BJ (cell line): ENCODE measurements at regions not wholly inside any gene's neighbourhood (a gene's known extent, or its start where the extent isn't known, plus 50 kb on each side); places are given as distances from the start of the nearest gene placed in this dataset.

Source experiments
- CTCF ChIA-PET: fragments of 350-600 bp; formaldehyde crosslinking; extraction: SDS; loops from one replicate; lab custom pipeline; 2021; ENCODE audit warnings: antibody characterized with exemption, inconsistent platforms; lab: Yijun Ruan, JAX
- POLR2A ChIA-PET: fragments of 300-600 bp; sonication (Branson Sonifier 250); formaldehyde crosslinking; extraction: SDS; loops from one replicate; lab custom pipeline; 2021; ENCODE audit warnings: antibody characterized with exemption; lab: Charles Lee
- DNase-seq: peaks from one replicate; pipeline ENCODE4 v3.0.0-alpha.2; 2011; ENCODE audit warnings: low read depth
- H3K27me3 ChIP-seq: 2 replicates; pipeline ENCODE4 v1.6.0; 2011; ENCODE audit warnings: low read length; ENCODE audit not compliant: control insufficient read depth, insufficient read depth
- H3K36me3 ChIP-seq: 2 replicates; pipeline ENCODE4 v1.5.1; 2011; ENCODE audit warnings: low read length; ENCODE audit not compliant: control insufficient read depth, insufficient read depth
- H3K4me3 ChIP-seq: 2 replicates; pipeline ENCODE4 v1.5.1; 2011; ENCODE audit warnings: low read depth, mild to moderate bottlenecking, control low read depth, low read length
- TF ChIP-seq, protein P1 (sequence below): IDR thresholded peaks from 2 replicates; pipeline ENCODE4 v1.5.1; 2011; ENCODE audit warnings: low read depth, mild to moderate bottlenecking, control low read depth, inconsistent platforms, low read length, moderate library complexity; ENCODE audit not compliant: insufficient read depth

GRCh38 chr9:14004110-14004509 lies 309.8 kb downstream of the NFIB start:
- ChIA-PET CTCF (no interaction called here), POLR2A (no interaction called here)
- TF ChIP-seq, protein P1, sequence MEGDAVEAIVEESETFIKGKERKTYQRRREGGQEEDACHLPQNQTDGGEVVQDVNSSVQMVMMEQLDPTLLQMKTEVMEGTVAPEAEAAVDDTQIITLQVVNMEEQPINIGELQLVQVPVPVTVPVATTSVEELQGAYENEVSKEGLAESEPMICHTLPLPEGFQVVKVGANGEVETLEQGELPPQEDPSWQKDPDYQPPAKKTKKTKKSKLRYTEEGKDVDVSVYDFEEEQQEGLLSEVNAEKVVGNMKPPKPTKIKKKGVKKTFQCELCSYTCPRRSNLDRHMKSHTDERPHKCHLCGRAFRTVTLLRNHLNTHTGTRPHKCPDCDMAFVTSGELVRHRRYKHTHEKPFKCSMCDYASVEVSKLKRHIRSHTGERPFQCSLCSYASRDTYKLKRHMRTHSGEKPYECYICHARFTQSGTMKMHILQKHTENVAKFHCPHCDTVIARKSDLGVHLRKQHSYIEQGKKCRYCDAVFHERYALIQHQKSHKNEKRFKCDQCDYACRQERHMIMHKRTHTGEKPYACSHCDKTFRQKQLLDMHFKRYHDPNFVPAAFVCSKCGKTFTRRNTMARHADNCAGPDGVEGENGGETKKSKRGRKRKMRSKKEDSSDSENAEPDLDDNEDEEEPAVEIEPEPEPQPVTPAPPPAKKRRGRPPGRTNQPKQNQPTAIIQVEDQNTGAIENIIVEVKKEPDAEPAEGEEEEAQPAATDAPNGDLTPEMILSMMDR = no peak
- no peaks in the 10 kb centered on the region for H3K36me3 ChIP-seq
- no peaks in the 10 kb centered on the region for H3K27me3 ChIP-seq
- H3K4me3 ChIP-seq = no peak overlapping the region
- no peak for DNase-seq

DNA sequence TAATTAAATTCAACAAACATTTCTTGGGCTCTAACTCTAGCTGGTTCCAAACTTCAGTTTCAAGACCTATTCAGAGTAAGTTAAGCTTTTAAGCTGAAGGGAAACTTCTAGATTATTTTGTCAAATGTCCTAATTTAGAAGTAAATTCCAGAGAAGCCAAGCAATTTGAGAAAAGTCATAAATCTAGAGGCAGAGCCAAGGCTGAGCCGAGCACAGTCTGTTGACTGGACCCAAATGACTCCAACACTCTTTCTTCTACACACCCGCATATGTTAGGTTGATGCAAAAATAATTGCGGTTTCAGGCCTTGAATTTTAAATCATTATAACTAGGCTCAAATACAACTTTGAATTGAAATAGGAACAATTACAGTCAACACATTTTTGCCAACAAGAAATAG lies 319.7 kb downstream of the NFIB start:
- Histone ChIP-seq H3K36me3 (no peaks in the 10 kb centered on the region), H3K27me3 (0 out of 2 replicates have a peak, but pooled peaks cover 2% of the 10 kb centered on the region), H3K4me3 (no peak overlapping the region)
- POLR2A ChIA-PET = no interaction called here
- TF ChIP-seq, protein P1 = no peak
- CTCF ChIA-PET = no interaction called here
- no peak for DNase-seq

- 0 out of 2 replicates have a peak, but pooled peaks cover 2% of the 10 kb centered on the region for H3K27me3 ChIP-seq
- TF ChIP-seq, protein P1 = no peak
- no peak overlapping the region for H3K4me3 ChIP-seq
- no peak for DNase-seq
- POLR2A ChIA-PET = no interaction called here
- H3K36me3 ChIP-seq = no peaks in the 10 kb centered on the region
- CTCF ChIA-PET = no interaction called here
Observed at GRCh38 chr9:13993632-13994185, 320.2 kb downstream of the NFIB start.

- TF ChIP-seq, protein P1 = no peak
Observed at GRCh38 chr9:13992138-13993088, 321.5 kb downstream of the NFIB start.

DNA sequence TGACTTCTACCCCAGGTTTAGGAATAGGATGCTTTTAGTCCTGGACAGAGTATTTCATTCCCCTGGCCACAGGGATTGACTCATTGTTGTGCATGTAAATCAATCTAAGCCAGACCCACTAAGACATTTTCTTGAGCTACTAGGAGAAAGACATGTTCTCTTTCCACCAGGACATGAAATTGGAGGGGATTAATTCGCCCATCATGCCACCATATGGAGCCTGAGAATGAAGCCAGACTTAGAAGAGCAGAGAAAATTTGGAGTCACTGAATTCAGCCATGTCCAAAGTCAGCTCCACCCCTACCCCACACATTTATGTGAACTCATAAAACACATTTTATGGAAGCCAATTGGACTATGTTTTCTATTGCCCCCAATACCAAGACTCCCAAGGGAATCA lies 322.5 kb downstream of the NFIB start:
- TF ChIP-seq, protein P1 = no peak
- 0 out of 2 replicates have a peak, but pooled peaks cover 2% of the 10 kb centered on the region for H3K27me3 ChIP-seq
- no peaks in the 10 kb centered on the region for H3K36me3 ChIP-seq
- POLR2A ChIA-PET = no interaction called here
- H3K4me3 ChIP-seq = no peak overlapping the region
- CTCF ChIA-PET = no interaction called here
- no peak for DNase-seq

More at GRCh38 chr9:13992138-13993088, 321.5 kb downstream of the NFIB start:
- H3K36me3 ChIP-seq = no peaks in the 10 kb centered on the region
- ChIA-PET CTCF (interaction anchor here (1.4 kb wide), 1 partner anchor 11 kb away, joined by 3 read pairs; no protein-coding TSS in a partner anchor), POLR2A (no interaction called here)
- 0 out of 2 replicates have a peak, but pooled peaks cover 2% of the 10 kb centered on the region for H3K27me3 ChIP-seq
- no peak overlapping the region for H3K4me3 ChIP-seq
- no peak for DNase-seq
